Neural progenitor cell (in vitro differentiated cells): ENCODE measurements at regions not wholly inside any gene's neighbourhood (a gene's known extent, or its start where the extent isn't known, plus 50 kb on each side); places are given as distances from the start of the nearest gene placed in this dataset.

Source experiments
- DNase-seq: peaks from one replicate; pipeline ENCODE4 v3.0.0-alpha.2; 2016; ENCODE audit warnings: low spot score
- H2AFZ ChIP-seq: fragments of 200-600 bp; sonication (generic); replicated peaks from 2 replicates; pipeline ENCODE4 v1.6.1; 2016; ENCODE audit warnings: antibody characterized with exemption
- H3F3A ChIP-seq: fragments of 200-600 bp; sonication (generic); 2 replicates; pipeline ENCODE4 v1.6.1; 2016; ENCODE audit warnings: antibody characterized with exemption, low read depth
- H3K27ac ChIP-seq: fragments of 200-600 bp; sonication (generic); 2 replicates; pipeline ENCODE4 v1.5.1; 2016; ENCODE audit warnings: mild to moderate bottlenecking
- H3K27me3 ChIP-seq: fragments of 200-600 bp; sonication (generic); 2 replicates; pipeline ENCODE4 v1.6.1; 2016; ENCODE audit warnings: mild to moderate bottlenecking, moderate library complexity
- H3K36me3 ChIP-seq: fragments of 200-600 bp; sonication (generic); 2 replicates; pipeline ENCODE4 v1.5.1; 2016
- H3K4me1 ChIP-seq: fragments of 200-600 bp; sonication (generic); 2 replicates; pipeline ENCODE4 v1.6.1; 2016; ENCODE audit warnings: mixed run types
- H3K4me2 ChIP-seq: fragments of 200-600 bp; sonication (generic); 2 replicates; pipeline ENCODE4 v1.6.1; 2016
- H3K4me3 ChIP-seq: fragments of 200-600 bp; sonication (generic); 2 replicates; pipeline ENCODE4 v1.5.1; 2016
- H3K79me2 ChIP-seq: fragments of 200-600 bp; sonication (generic); 2 replicates; pipeline ENCODE4 v1.6.1; 2016; ENCODE audit warnings: low read depth
- H3K9ac ChIP-seq: fragments of 200-600 bp; sonication (generic); 2 replicates; pipeline ENCODE4 v1.6.1; 2016
- H3K9me3 ChIP-seq: fragments of 200-600 bp; sonication (generic); 2 replicates; pipeline ENCODE4 v1.5.1; 2016; ENCODE audit warnings: low read depth
- H4K20me1 ChIP-seq: fragments of 200-600 bp; sonication (generic); 2 replicates; pipeline ENCODE4 v1.6.1; 2016; ENCODE audit warnings: low read depth
- H3K27ac Mint-ChIP-seq: 3 replicates; pipeline ENCODE4 v1.8.0; 2021; ENCODE audit warnings: mixed read lengths
- H3K27me3 Mint-ChIP-seq: 2 replicates; pipeline ENCODE4 v1.8.0; 2022; ENCODE audit warnings: low read depth, mild to moderate bottlenecking, inconsistent platforms, moderate library complexity, mixed read lengths; ENCODE audit not compliant: insufficient read depth
- H3K36me3 Mint-ChIP-seq: 3 replicates; pipeline ENCODE4 v1.8.0; 2021; ENCODE audit warnings: mixed read lengths
- H3K4me1 Mint-ChIP-seq: 3 replicates; pipeline ENCODE4 v1.8.0; 2021; ENCODE audit warnings: mixed read lengths
- H3K4me3 Mint-ChIP-seq: 3 replicates; pipeline ENCODE4 v1.8.0; 2021; ENCODE audit warnings: mild to moderate bottlenecking, moderate library complexity, mixed read lengths
- H3K9me3 Mint-ChIP-seq: 3 replicates; pipeline ENCODE4 v1.8.0; 2020; ENCODE audit warnings: mixed read lengths
- CTCF ChIP-seq: fragments of 200-600 bp; sonication (generic); IDR thresholded peaks from 2 replicates; pipeline ENCODE4 v1.5.1; 2017; ENCODE audit warnings: antibody characterized with exemption, mild to moderate bottlenecking
- EZH2 ChIP-seq: fragments of 200-600 bp; sonication (generic); IDR thresholded peaks from 2 replicates; pipeline ENCODE4 v1.6.1; 2017; ENCODE audit warnings: antibody characterized with exemption, mild to moderate bottlenecking, moderate library complexity
- EZH2phosphoT487 ChIP-seq: fragments of 200-600 bp; sonication (generic); IDR thresholded peaks from 2 replicates; pipeline ENCODE4 v1.6.1; 2017; ENCODE audit warnings: antibody characterized with exemption

- Histone ChIP-seq H3K27me3 (no peaks in the 10 kb centered on the region), H3K4me3 (no peak overlapping the region), H3F3A (no peaks in the 10 kb centered on the region), H2AFZ (no peak overlapping the region), H3K27ac (no peak overlapping the region), H3K9ac (no peak overlapping the region), H3K4me2 (no peak overlapping the region), H4K20me1 (no peaks in the 10 kb centered on the region), H3K4me1 (no peaks in the 10 kb centered on the region), H3K36me3 (no peaks in the 10 kb centered on the region), H3K9me3 (no peaks in the 10 kb centered on the region), H3K79me2 (no peaks in the 10 kb centered on the region)
- Mint-ChIP-seq H3K27ac (no peak overlapping the region), H3K4me1 (peaks cover 9% of the 10 kb centered on the region), H3K4me3 (no peak overlapping the region), H3K36me3 (no peaks in the 10 kb centered on the region), H3K27me3 (no peaks in the 10 kb centered on the region), H3K9me3 (no peaks in the 10 kb centered on the region)
- no peak for DNase-seq
- no peak for TF ChIP-seq CTCF
- TF ChIP-seq EZH2 = no peak
Observed at GRCh38 chr3:5294356-5294755, 106.8 kb downstream of the EDEM1 start.

- Histone ChIP-seq H3K4me1 (no peaks in the 10 kb centered on the region), H2AFZ (no peak overlapping the region)
Observed at GRCh38 chr3:5295191-5295690, 107.7 kb downstream of the EDEM1 start.

GRCh38 chr3:5296362-5296761 lies 108.9 kb downstream of the EDEM1 start:
- H3K27ac ChIP-seq = no peak overlapping the region
- no peak overlapping the region for H3K9ac ChIP-seq
- no peak overlapping the region for H3K4me2 ChIP-seq
- Mint-ChIP-seq H3K9me3 (no peaks in the 10 kb centered on the region), H3K36me3 (no peaks in the 10 kb centered on the region), H3K27me3 (peaks cover 3% of the 10 kb centered on the region), H3K27ac (no peak overlapping the region), H3K4me1 (peaks cover 11% of the 10 kb centered on the region), H3K4me3 (no peak overlapping the region)
- TF ChIP-seq EZH2 (no peak), EZH2phosphoT487 (no peak), CTCF (no peak)
- H2AFZ ChIP-seq = no peak overlapping the region
- no peaks in the 10 kb centered on the region for H3K9me3 ChIP-seq
- no peaks in the 10 kb centered on the region for H4K20me1 ChIP-seq
- no peak for DNase-seq
- H3K4me1 ChIP-seq = no peaks in the 10 kb centered on the region
- H3K36me3 ChIP-seq = no peaks in the 10 kb centered on the region
- no peaks in the 10 kb centered on the region for H3F3A ChIP-seq
- H3K79me2 ChIP-seq = no peaks in the 10 kb centered on the region
- H3K27me3 ChIP-seq = no peaks in the 10 kb centered on the region
- H3K4me3 ChIP-seq = no peak overlapping the region

More at GRCh38 chr3:5295191-5295690, 107.7 kb downstream of the EDEM1 start:
- Histone ChIP-seq H3K4me3 (no peak overlapping the region), H3K36me3 (no peaks in the 10 kb centered on the region), H3K79me2 (no peaks in the 10 kb centered on the region), H3K27ac (no peak overlapping the region), H3K9me3 (no peaks in the 10 kb centered on the region), H3K27me3 (no peaks in the 10 kb centered on the region), H3F3A (no peaks in the 10 kb centered on the region), H3K9ac (no peak overlapping the region), H3K4me2 (no peak overlapping the region), H4K20me1 (no peaks in the 10 kb centered on the region)
- Mint-ChIP-seq H3K4me1 (peaks cover 10% of the 10 kb centered on the region), H3K27me3 (no peaks in the 10 kb centered on the region), H3K4me3 (no peak overlapping the region), H3K36me3 (no peaks in the 10 kb centered on the region), H3K9me3 (no peaks in the 10 kb centered on the region), H3K27ac (no peak overlapping the region)
- TF ChIP-seq EZH2phosphoT487 (no peak), EZH2 (no peak), CTCF (no peak)
- no peak for DNase-seq

GRCh38 chr3:5297895-5298294 lies 110.4 kb downstream of the EDEM1 start:
- no peak overlapping the region for H2AFZ ChIP-seq
- H3K9me3 Mint-ChIP-seq = no peaks in the 10 kb centered on the region

More at GRCh38 chr3:5297895-5298294, 110.4 kb downstream of the EDEM1 start:
- Mint-ChIP-seq H3K4me1 (peaks cover 18% of the 10 kb centered on the region), H3K27me3 (peaks cover 3% of the 10 kb centered on the region), H3K27ac (no peak overlapping the region), H3K4me3 (no peak overlapping the region), H3K36me3 (no peaks in the 10 kb centered on the region)
- no peak for DNase-seq
- H3K27me3 ChIP-seq = no peaks in the 10 kb centered on the region
- no peaks in the 10 kb centered on the region for H3F3A ChIP-seq
- TF ChIP-seq EZH2 = no peak
- TF ChIP-seq EZH2phosphoT487 = no peak
- no peaks in the 10 kb centered on the region for H3K79me2 ChIP-seq
- H3K4me3 ChIP-seq = no peak overlapping the region
- no peaks in the 10 kb centered on the region for H3K4me1 ChIP-seq
- no peak overlapping the region for H3K9ac ChIP-seq
- no peak overlapping the region for H3K4me2 ChIP-seq
- H3K36me3 ChIP-seq = no peaks in the 10 kb centered on the region
- no peaks in the 10 kb centered on the region for H4K20me1 ChIP-seq
- no peaks in the 10 kb centered on the region for H3K9me3 ChIP-seq
- no peak overlapping the region for H3K27ac ChIP-seq
